CMK (cell line): ENCODE measurements at regions not wholly inside any gene's neighbourhood (a gene's known extent, or its start where the extent isn't known, plus 50 kb on each side); places are given as distances from the start of the nearest gene placed in this dataset.
"Not testable (repeated sequence)": the region's sequence is repeated elsewhere in the genome, so short reads cannot be mapped to it uniquely, and the experiment has no call there.

Experiments used
- DNase-seq: peaks from one replicate; pipeline ENCODE4 v3.0.0-alpha.2; 2010; ENCODE audit warnings: low read depth

- no peak for DNase-seq
Measured at GRCh38 chr9:27817747-27818146, 244.5 kb upstream of the C9orf72 start.

DNA sequence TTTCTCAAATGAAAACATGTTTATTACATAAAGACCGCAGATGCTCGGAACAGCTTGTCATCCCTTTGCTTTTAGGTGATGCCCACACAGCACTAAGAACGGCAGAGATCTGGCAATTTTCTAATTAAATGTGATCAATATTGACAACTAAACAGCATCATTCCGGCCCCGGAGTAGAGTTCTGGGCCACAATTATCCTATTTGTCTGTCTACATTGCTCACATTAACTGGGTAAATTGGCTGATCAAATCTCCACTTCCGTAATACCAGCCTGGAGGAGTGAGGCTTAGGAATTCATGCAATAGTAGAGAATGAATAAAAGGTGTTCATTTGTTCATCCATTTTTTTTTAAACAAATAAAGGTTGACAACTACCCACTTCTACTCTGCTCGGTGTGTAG, 245.1 kb upstream of the C9orf72 start:
- no peak for DNase-seq

DNA sequence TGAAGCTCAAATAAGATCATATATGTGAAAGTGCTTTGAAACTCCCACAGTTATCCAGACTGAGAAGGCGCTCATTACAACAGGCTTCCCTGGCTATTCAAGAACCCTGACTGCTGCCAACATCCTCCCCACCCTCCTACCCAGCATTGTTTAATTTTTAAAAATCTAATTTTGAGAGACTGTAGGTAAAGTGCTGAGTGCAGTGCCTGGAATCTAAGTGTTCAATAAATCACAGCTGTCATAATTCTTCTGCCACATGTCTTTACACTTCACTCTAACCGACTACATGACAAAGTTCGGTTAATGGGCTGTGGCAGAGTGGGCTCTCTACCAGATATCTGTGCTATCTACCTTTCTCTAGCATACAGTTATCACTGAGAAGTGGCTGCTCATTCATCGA, 255.6 kb upstream of the C9orf72 start:
- no peak for DNase-seq

- DNase-seq = no peak
Measured at GRCh38 chr9:27829621-27830020, 256.3 kb upstream of the C9orf72 start.

DNA sequence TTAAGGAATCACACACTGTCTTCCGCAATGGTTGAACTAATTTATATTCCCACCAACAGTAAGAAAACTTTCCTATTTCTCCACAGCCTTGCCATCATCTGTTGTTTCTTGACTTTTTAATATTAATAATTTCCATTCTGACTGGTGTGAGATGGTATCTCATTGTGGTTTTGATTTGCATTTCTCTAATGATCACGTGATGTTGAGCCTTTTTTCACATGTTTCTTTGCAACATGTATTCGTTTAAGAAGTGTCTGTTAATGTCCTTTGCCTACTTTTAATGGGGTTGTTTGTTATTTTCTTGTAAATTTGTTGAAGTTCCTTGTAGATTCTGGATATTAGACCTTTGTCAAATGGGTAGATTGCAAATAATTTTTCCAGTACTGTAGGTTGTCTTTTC, 258.8 kb upstream of the C9orf72 start:
- DNase-seq = not testable (repeated sequence)

DNA sequence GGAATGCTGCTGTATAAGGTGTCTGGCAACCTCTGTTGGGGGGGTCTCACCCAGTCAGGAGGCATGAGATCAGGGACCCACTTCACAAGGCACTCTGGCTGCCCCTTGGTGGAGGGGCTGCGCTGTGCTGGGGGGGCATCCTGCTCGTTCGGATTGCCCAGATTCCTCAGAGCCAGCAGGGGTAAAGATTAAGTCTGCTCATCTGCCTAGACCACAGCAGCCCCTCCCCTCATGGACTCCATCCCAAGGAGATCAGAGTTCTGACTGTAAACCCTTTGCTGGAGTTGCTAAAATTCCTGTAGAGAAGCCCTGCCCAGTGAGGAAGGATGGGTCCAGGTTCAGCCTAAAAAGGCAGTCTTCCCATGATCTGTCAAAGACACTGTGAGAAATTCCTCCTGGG, 262.0 kb upstream of the C9orf72 start:
- no peak for DNase-seq

- no peak for DNase-seq
Measured at GRCh38 chr9:27835746-27836145, 262.5 kb upstream of the C9orf72 start.

DNA sequence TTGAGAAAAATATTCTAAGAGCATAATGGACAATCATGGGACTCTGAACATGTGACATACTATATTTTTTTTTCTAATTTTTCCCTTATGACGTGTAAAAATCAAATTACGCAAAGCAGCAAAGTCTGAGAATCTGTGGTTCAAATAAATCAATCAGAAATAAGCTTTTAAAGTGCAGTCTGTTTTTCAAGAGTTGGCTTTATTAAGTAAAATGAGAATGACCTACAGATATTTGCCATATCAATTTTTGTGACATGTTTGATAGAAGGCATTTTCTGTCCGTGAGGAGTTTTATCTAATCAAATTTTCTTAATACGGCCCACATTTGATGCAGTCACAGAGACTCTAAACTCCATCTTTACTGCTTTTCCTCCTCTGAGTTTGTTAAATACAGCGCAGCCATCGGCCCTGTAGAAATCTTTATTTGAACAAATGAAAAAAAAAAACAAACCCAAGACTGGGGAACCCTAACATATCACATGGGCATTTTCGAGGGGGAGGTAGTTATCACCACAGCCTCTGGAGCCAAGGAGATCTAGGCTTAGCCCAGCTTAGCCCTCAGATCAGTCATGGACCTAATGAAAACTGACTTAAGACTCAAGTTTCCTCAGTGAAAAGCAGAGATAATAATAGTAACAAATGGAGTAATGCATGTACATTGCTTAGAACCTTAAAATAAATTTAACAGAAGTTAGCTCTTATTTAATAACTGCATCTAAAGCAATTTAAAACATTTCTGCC, 263.6 kb upstream of the C9orf72 start:
- no peak for DNase-seq

DNA sequence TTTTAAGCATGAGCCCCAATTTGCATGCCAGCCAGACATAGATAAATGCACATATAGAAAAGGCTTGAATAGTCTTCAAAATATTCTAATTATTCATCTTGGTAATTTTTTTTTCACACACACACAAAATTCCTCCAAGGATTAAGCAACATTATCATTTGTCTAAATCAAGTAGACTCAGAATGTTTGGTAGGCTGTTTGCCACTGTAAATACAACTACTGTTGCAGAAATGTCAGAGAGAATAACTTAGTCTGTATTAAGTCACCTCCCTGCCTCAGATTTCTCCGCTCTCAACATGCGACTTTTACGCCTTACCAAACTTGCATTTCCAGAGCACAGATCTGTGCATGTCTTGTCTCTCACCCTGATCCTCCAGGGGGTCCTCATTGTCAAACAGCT, 265.6 kb upstream of the C9orf72 start:
- no peak for DNase-seq

DNA sequence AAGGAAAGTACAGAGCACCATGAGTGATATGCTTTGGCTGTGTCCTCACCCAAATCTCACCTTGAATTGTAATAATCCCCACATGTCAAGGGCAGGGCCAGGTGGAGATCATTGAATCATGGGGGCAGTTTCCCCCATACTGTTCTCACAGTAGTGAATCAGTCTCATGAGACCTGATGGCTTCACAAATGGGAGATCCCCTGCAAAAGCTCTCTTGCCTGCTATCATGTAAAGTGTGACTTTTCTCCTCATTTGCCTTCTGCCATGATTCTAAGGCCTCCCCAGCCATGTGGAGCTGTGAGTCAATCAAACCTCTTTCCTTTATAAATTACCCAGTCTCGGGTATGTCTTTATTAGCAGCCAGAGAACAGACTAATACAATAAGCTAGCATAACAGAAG, 266.5 kb upstream of the C9orf72 start:
- not testable (repeated sequence) for DNase-seq

DNA sequence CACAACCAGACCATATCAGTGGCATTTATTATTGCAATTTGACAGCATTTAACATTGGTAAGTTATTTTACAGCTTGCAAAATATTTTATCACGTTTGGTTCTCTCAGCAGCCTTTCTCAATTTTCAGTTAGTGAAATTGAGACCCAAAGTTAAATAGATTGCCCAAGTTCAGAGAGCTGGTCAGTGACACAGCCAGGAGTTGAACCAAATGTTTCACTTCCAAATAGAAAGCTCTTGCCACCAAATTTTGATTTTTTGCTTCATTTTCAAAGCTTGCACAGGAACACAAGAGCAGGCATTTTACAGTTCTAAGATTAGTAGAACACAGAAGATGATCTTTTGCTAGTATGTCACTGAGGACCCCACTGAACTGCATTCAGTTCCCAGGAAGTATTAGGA, 271.5 kb upstream of the C9orf72 start:
- no peak for DNase-seq

GRCh38 chr9:27847380-27847779, 274.1 kb upstream of the C9orf72 start:
- DNase-seq = no peak

DNA sequence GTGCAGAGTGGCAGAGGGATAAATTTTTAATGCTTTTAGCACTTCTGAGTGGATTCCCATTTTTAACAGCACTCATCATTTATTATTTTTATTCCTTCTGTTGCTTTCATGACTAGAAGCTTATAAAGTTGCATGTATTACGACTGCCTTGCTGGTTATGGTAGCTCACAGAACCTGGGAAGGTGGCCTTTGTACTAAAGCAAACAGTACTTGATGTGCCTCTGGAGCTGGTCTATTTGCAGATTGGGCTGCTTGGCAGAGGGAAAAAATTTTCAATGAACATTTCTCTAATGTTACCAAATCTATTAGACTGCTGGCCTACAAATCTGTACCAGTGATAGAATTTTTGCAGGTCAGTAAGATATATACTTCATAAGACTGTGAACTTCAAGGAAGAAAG, 274.5 kb upstream of the C9orf72 start:
- no peak for DNase-seq

DNA sequence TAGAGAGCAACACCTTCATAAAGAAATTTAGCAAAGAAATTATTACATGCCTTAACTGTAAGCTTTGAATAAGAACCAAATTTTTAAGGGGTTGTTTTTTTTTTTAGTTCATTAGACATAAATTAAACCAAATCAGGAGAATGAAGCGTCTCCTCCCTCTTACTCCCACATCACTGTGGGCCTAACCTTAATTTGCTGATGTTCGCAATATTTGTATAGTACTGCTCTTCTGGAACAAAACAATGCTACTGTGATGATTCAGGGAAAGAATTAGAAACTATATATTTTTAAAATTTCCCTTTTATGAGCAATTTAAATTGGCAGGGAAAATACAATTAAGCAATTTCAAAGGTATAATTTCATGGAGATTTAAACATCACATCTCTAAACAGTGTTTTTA, 275.0 kb upstream of the C9orf72 start:
- no peak for DNase-seq

- no peak for DNase-seq
Measured at GRCh38 chr9:27851858-27852257, 278.6 kb upstream of the C9orf72 start.

- no peak for DNase-seq
Measured at GRCh38 chr9:27853529-27853928, 280.2 kb upstream of the C9orf72 start.

DNA sequence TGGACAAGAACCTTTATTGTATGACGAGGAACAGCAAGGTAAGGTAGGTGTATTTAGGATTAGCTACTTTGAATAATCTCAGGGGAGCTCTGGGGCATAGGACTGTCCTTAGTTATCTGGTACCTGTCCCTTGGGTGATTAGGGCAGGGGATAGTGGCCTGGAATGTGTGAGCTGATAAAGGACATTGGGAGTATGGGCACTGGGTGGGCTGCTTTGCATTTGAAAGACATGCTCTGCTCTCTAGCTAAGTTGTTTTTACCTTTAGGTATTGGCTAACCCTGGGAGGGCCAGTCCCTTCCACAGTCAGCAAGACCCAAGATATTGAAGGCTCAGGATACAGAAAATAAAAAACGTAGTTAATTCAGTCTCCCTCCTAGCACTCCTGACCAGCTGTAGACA, 282.8 kb upstream of the C9orf72 start:
- no peak for DNase-seq

DNA sequence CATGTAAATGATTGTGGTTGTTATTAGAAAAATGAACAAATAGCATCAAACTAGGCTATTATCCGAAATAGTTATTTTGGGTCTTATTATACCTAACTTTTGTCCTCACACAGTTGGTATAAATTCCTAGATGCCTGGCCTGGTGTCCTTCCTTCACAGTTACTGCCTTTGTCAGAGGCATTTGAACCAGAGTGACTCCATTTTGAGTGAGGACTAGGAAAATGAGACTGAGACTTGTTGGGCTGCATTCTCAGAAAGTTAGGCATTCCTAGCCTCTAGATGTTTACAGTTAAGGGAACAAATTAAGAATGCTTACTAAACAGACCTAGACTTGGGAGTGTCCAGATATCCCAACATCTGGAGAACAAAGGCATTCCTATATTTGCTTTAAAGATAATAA, 283.5 kb upstream of the C9orf72 start:
- DNase-seq = no peak

DNA sequence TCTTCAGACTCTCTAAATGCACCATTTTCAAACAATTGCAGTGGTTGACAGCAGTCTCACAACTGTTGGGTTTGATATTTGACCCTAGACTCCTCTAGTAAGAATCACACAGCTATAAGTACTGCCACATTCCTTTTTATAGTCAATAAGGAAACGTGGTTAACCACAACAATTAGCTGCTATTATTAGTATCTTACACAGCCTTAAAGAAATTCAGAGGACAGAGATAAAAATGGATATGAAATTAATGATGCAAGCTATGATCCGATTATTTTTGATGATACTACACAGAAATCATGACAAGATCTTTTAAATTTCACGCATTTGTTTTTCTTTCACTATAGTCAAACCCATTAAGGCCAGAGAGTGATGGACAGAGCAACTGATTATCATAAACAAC, 288.6 kb upstream of the C9orf72 start:
- DNase-seq = no peak

GRCh38 chr9:27864644-27865438, 291.6 kb upstream of the C9orf72 start:
- no peak for DNase-seq

DNA sequence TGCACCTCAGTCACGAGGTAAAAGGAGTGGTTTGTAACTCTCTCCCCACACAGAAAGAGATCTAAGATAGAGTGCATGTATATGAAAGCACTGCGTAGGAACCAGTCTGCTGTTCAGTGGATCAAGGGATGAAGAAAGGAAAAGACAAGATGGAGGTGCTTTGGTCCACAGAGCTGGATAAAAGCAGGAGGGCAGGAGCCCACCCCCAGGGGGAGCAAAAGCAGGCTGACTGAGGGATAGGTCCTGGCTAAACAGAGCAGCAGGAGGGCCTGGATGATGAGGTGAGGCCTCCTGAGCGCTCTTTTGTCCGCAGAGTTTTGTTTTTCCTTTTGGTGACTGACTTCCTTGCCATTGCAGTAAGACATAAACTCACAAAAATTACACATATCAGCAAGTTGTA, 293.5 kb upstream of the C9orf72 start:
- no peak for DNase-seq

- DNase-seq = no peak
Measured at GRCh38 chr9:27870404-27870803, 297.1 kb upstream of the C9orf72 start.

DNA sequence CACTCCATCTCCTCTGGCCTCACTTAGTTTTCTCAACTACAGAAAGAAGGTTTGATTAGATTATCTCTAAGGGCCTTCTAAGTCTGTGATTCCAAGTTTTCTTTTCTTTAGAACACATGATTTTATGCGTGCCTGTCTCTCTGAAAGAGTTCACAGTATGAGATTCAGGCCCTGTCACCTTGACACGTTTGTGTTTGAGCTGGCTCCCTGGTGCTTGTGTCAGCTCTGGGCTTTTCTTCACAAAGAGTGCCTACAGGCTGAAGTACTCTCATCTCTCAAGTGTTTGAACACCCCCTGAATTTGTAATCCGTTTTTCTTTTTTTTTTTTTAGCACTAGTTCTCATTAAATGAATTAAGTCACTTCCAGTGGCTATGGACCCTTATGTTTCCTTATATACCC, 306.9 kb upstream of the C9orf72 start:
- DNase-seq = no peak

- no peak for DNase-seq
Measured at GRCh38 chr9:27880635-27881034, 307.4 kb upstream of the C9orf72 start.
